HG03469 (cell line): ENCODE measurements at regions not wholly inside any gene's neighbourhood (a gene's known extent, or its start where the extent isn't known, plus 50 kb on each side); places are given as distances from the start of the nearest gene placed in this dataset.
"Not testable (repeated sequence)": the region's sequence is repeated elsewhere in the genome, so short reads cannot be mapped to it uniquely, and the experiment has no call there.

Source experiments
- ATAC-seq: cut with Tn5 transposase; IDR thresholded peaks from one replicate; pipeline ENCODE4 v1.9.1; 2021; ENCODE audit warnings: mild to moderate bottlenecking, moderate library complexity, moderate number of reproducible peaks; ENCODE audit not compliant: unreplicated experiment

- no peak for ATAC-seq
These were observed 68.7 kb downstream of the VSIG4 start for GRCh38 chrX:65971151-65971550.

- ATAC-seq = not testable (repeated sequence)
These were observed 72.7 kb downstream of the VSIG4 start for GRCh38 chrX:65967159-65967558.

- ATAC-seq = no peak
These were observed 78.2 kb downstream of the VSIG4 start for GRCh38 chrX:65961714-65962113.

GRCh38 chrX:65948103-65948502 is 91.8 kb downstream of the VSIG4 start:
- no peak for ATAC-seq

GRCh38 chrX:65941775-65942174 is 98.1 kb downstream of the VSIG4 start:
- ATAC-seq = no peak

GRCh38 chrX:65933085-65933589 is 106.7 kb downstream of the VSIG4 start:
- ATAC-seq = no peak

- ATAC-seq = no peak
These were observed 107.5 kb downstream of the VSIG4 start for GRCh38 chrX:65932173-65933084.

- no peak for ATAC-seq
These were observed 111.4 kb downstream of the VSIG4 start for GRCh38 chrX:65928522-65928921.

GRCh38 chrX:65927386-65927785 is 112.5 kb downstream of the VSIG4 start:
- ATAC-seq = not testable (repeated sequence)

GRCh38 chrX:65926095-65927019 is 113.5 kb downstream of the VSIG4 start:
- ATAC-seq = peak; percentile 62

GRCh38 chrX:65925592-65925991 is 114.3 kb downstream of the VSIG4 start:
- no peak for ATAC-seq

- no peak for ATAC-seq
These were observed 114.9 kb downstream of the VSIG4 start for GRCh38 chrX:65925005-65925404.

- no peak for ATAC-seq
These were observed 118.5 kb downstream of the VSIG4 start for GRCh38 chrX:65921363-65921762.

GRCh38 chrX:65920620-65921019 is 119.3 kb downstream of the VSIG4 start:
- ATAC-seq = no peak

GRCh38 chrX:65910899-65911298 is 129.0 kb downstream of the VSIG4 start:
- no peak for ATAC-seq

- ATAC-seq = no peak
These were observed 136.1 kb downstream of the VSIG4 start for GRCh38 chrX:65903750-65904149.

- ATAC-seq = no peak
These were observed 137.9 kb downstream of the VSIG4 start for GRCh38 chrX:65902011-65902410.

- ATAC-seq = no peak
These were observed 138.7 kb downstream of the VSIG4 start for GRCh38 chrX:65900850-65901844.

GRCh38 chrX:65894133-65894532 is 145.7 kb downstream of the VSIG4 start:
- ATAC-seq = no peak

GRCh38 chrX:65891817-65892216 is 148.1 kb downstream of the VSIG4 start:
- not testable (repeated sequence) for ATAC-seq
